HG03460 (cell line): ENCODE measurements at regions not wholly inside any gene's neighbourhood (a gene's known extent, or its start where the extent isn't known, plus 50 kb on each side); places are given as distances from the start of the nearest gene placed in this dataset.
"Not testable (repeated sequence)": the region's sequence is repeated elsewhere in the genome, so short reads cannot be mapped to it uniquely, and the experiment has no call there.

Experiments used
- ATAC-seq: cut with Tn5 transposase; IDR thresholded peaks from one replicate; pipeline ENCODE4 v1.9.1; 2021; ENCODE audit not compliant: unreplicated experiment

- no peak for ATAC-seq
Measured at GRCh38 chr16:87161822-87162676, 155.1 kb downstream of the C16orf95 start.

- not testable (repeated sequence) for ATAC-seq
Measured at GRCh38 chr16:87162799-87163198, 154.4 kb downstream of the C16orf95 start.

- no peak for ATAC-seq
Measured at GRCh38 chr16:87163637-87164036, 153.6 kb downstream of the C16orf95 start.

- ATAC-seq: no peak
Measured at GRCh38 chr16:87165151-87165550, 152.0 kb downstream of the C16orf95 start.

DNA sequence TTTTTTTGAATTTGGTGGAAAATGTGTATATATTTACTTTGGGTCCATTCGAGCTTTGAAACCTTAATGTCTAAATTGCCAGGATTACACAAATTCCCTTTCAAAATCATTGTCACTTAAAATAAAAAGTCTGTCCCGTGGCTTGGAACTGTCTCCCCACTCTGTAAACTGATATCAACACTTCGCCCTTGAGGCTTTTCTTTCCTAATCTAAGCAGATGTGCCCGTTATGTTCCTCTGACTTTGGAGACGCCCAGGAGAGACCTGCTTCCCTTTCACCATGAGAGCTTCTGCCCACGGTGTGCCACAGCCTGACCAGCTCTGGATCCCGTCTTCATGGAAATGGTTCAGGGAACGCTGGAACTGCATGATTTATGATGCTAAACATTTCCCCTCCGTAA lies 151.3 kb downstream of the C16orf95 start:
- no peak for ATAC-seq

- ATAC-seq: no peak
Measured at GRCh38 chr16:87166321-87166720, 150.9 kb downstream of the C16orf95 start.

- ATAC-seq: no peak
Measured at GRCh38 chr16:87166934-87167333, 150.3 kb downstream of the C16orf95 start.

- ATAC-seq: no peak
Measured at GRCh38 chr16:87169509-87169995, 147.6 kb downstream of the C16orf95 start.

DNA sequence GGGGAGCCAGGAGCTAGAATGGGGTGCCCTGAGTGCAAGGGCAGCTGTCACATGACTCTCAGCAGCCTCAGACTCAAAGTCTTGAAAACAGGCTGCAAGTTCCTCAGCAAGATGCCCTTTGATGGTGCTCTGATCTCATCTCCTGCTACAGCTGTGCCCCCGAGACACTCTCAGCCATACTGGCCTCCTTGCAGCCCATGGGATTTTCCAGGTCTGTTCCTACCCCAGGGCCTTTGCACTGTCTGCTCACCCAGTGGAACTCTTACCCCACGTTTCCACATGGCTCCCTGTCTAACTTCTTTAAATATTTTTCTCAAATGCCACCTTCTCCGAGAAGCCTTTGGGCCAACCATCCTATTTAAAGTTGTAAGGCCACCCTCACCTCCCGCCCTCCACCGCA lies 146.9 kb downstream of the C16orf95 start:
- no peak for ATAC-seq

DNA sequence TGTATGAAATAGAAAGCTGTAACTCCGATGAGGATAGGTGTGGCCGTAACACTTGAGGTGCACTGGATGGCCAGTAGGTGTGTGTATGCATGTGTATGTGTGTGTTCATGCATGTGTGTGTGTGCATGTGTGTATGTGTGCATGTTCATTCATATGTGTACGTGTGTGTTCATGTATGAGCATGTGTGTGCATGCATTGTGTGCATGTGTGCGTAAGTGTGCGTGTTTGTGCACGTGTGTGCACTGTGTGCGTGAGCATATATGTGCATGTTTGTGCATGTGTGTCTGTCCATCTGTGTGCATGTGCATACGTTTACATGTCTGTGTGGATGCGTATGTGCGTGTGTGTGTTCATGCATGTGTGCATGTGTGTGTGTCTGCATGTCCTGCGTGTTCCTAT lies 145.5 kb downstream of the C16orf95 start:
- no peak for ATAC-seq

- no peak for ATAC-seq
Measured at GRCh38 chr16:87172632-87173031, 144.6 kb downstream of the C16orf95 start.

GRCh38 chr16:87173294-87173893 lies 143.8 kb downstream of the C16orf95 start:
- no peak for ATAC-seq

DNA sequence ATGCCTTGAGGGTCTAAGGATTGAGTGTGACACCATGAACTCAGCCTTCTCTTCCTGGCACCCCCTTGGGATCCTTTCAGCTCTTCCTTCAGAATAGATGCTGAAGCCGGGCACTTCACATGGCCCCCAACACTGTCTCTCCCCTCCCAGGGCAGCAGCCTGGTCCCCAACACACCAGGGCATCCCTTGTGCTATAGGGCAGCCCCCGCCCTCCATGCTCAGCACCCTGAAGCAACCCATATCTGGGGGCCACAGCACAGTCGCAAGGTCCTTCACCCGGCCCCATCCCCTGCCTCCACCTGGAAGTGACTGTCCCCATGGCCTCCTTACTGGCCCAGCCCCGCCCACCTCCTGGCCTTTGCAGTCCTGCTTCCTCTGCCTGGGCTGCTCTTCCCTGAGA lies 143.1 kb downstream of the C16orf95 start:
- ATAC-seq: no peak

- ATAC-seq: no peak
Measured at GRCh38 chr16:87176735-87177134, 140.5 kb downstream of the C16orf95 start.

GRCh38 chr16:87177673-87178072 lies 139.5 kb downstream of the C16orf95 start:
- no peak for ATAC-seq

DNA sequence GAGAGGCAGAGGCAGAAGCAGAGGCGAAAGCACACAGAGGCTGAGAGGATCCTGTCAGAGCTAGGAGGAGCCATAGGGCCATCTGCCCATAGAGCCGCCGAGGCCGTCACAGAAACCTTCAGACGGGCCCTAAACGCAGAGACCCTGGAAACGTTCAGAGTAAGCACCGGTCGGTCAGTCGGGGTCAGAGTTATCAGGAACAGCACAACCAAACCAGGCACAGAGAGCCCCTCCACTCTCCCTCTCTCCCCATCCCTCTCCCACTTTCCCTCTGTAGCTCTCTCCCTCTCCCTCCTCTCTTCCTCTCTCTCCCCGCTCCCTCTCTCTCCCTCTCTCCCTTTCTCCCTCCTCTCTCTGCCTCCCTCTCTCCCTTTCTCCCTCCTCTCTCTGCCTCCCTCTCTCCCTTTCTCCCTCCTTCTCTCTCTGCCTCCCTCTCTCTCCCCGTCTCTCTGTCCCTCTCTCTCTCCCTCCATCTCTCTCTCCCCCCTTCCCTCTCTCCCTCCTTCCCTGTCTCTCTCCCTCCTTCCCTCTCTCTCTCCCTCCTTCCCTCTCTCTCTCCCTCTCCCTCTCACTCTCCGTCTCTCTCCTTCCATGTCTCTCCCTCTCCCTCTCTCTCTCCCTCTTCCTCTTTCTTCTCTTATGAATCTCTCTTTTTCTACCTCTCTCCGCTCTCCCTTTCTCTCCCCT lies 138.9 kb downstream of the C16orf95 start:
- no peak for ATAC-seq

GRCh38 chr16:87178977-87179376 lies 138.2 kb downstream of the C16orf95 start:
- ATAC-seq: no peak

DNA sequence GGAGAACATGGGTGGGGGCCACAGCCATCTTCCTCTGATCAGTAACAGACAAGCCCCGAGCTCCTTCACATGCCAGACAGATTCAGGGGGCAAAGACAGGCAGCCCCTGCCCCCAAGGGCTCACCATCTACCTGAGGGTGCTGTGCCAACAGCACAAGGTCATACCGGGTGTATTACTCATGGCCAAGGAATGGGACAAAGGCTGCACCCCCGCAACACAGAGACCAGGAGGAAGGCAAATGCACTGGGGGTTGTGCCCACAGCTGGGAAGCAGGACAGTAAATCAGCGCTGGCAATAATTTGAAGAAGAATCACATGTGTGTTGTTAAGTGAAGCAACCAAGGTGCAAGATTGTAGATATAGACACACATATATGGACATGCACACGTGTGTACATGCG lies 137.1 kb downstream of the C16orf95 start:
- no peak for ATAC-seq

- no peak for ATAC-seq
Measured at GRCh38 chr16:87182759-87183158, 134.4 kb downstream of the C16orf95 start.

DNA sequence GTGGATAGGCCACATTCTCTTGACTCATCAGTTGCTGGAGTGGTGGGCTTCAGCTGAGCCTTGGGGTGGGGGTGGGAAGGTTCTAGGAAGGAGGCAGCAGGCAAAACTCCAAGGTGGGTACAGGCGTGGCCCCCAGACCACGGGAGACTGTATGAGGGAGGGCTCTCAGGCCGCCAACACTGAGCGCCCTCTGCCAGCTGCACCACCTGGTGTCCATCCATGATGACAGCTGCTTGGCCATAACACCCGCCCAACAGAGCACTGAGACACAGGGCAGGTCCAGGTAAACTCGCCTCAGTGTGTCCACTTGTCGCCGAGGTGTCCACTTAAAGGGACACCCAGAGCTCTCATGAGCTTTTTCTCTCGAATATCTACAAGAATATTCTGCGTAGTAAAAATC lies 133.5 kb downstream of the C16orf95 start:
- ATAC-seq: no peak

- no peak for ATAC-seq
Measured at GRCh38 chr16:87185308-87185707, 131.9 kb downstream of the C16orf95 start.

GRCh38 chr16:87185983-87186382 lies 131.2 kb downstream of the C16orf95 start:
- no peak for ATAC-seq
